Large intestine (tissue), 3 donors: ENCODE measurements at regions not wholly inside any gene's neighbourhood (a gene's known extent, or its start where the extent isn't known, plus 50 kb on each side); places are given as distances from the start of the nearest gene placed in this dataset.

Experiments
- DNase-seq, 2 donors: peaks; one replicate each; pipeline versions ENCODE4 v3.0.0 to v3.0.0-alpha.2; 2013
- H3K27ac ChIP-seq: one replicate; pipeline ENCODE4 v1.5.1; 2013; ENCODE audit warnings: low read length
- H3K27me3 ChIP-seq: 2 replicates; pipeline ENCODE4 v1.6.1; 2013; ENCODE audit warnings: low read length; ENCODE audit not compliant: control insufficient read depth, insufficient read depth
- H3K36me3 ChIP-seq: 2 replicates; pipeline ENCODE4 v1.6.1; 2013; ENCODE audit warnings: low read length; ENCODE audit not compliant: control insufficient read depth, insufficient read depth
- H3K4me1 ChIP-seq: one replicate; pipeline ENCODE4 v1.6.1; 2013; ENCODE audit warnings: low read length; ENCODE audit not compliant: control insufficient read depth, insufficient read depth
- H3K4me3 ChIP-seq: one replicate; pipeline ENCODE4 v1.5.1; 2013; ENCODE audit warnings: low read length
- H3K9me3 ChIP-seq: one replicate; pipeline ENCODE4 v1.6.1; 2013; ENCODE audit warnings: mild to moderate bottlenecking, low read depth, low read length, moderate library complexity; ENCODE audit not compliant: control insufficient read depth
- WGBS: methylation state at CpG from one replicate; pipeline ENCODE4 v1.1.5; 2013; ENCODE audit warnings: low lambda C conversion rate; ENCODE audit not compliant: insufficient coverage; 5-methylcytosine and 5-hydroxymethylcytosine counted together

DNA sequence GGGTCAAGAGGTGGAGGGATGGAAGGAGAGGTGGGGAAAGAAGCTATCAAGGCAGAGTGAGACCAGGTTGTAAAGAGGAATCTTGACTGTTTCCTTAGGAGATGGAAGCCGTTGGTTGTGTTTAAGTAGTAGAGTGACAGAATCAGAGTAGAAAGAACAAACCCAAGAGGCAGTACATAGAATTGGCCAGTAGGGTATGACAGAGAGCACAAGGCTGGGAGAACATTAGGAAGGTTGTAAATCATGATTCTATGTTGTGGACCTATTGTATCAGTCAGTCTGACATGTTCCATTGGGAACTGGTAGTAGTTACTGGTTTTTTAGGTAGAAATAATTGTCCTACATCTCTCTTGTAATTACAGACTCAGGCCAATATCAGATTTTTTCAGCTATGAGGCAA is 486.9 kb upstream of the USP24 start:
- no peaks in the 10 kb centered on the region for H3K36me3 ChIP-seq
- H3K4me3 ChIP-seq, result no peak overlapping the region
- no CpG with 5 or more reads among the region's 1 CpG for WGBS
- H3K9me3 ChIP-seq, result no peaks in the 10 kb centered on the region
- no peak overlapping the region for H3K27ac ChIP-seq
- DNase-seq, result peak in 1 of 2 donors; percentile 31
- no peaks in the 10 kb centered on the region for H3K27me3 ChIP-seq
- no peaks in the 10 kb centered on the region for H3K4me1 ChIP-seq

DNA sequence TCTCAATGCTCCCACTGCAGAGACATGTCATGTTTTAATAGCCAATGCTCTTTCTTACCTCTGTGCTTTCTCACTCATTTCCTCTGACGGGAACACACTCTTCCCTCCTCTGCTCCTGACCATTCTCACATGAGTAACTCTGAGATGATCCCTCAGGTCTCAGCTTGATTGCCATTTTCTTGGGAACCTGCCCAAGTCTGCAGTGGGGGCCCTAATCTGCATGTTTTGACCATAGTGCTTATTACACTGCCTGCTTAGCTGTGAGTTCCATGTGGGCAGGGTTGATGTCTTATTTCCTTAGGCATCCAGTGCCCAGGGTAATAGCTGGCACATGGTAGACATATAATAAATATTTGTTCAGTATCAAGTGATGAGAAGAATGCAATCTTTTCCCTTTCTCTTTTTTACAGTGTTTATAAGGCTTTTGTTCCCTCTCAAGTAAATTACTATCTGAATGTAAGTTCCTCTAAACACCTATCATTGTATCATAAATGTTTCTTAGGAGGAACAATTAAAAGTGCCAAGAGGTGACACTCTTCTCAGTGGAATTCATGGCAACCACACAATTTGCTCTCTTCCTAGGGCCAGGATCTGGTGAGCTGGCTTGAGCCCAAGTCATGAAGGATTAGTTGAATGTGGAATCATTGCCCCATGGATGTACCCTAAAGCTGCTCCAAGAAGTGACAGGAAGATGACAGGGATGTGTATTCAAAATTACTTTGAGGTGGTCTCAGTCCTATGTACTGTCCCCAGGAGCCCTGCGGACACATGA is 485.4 kb upstream of the USP24 start:
- no peaks in the 10 kb centered on the region for H3K27me3 ChIP-seq
- no peaks in the 10 kb centered on the region for H3K9me3 ChIP-seq
- H3K4me1 ChIP-seq, result no peaks in the 10 kb centered on the region
- 43% methylated on average over 1 of the region's 2 CpGs for WGBS
- no peak overlapping the region for H3K4me3 ChIP-seq
- no peak overlapping the region for H3K27ac ChIP-seq
- H3K36me3 ChIP-seq, result no peaks in the 10 kb centered on the region
- DNase-seq, result no peak

DNA sequence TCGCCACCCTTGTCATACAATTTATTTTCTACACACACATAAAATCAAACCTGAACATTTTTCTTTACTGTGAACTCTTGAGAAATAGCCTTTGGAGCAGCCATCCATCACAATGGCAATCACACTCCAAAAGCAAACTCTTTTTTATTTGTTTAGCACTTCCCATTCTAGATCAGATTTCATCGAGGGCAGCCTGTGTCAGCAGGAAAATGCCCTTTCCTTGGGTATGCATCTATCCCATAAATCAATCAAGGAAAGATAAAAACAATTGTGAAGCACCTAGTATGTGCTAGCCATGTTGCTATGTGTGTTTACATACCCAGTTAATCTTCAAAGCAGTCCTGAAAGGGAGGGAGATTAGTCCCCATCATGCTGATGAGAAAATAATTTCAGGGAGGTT is 484.1 kb upstream of the USP24 start:
- Histone ChIP-seq H3K27me3 (no peaks in the 10 kb centered on the region), H3K27ac (no peak overlapping the region), H3K9me3 (no peaks in the 10 kb centered on the region), H3K4me1 (peaks cover 9% of the 10 kb centered on the region), H3K4me3 (no peak overlapping the region), H3K36me3 (no peaks in the 10 kb centered on the region)
- 100% methylated on average over 1 of the region's 2 CpGs for WGBS
- no peak for DNase-seq

DNA sequence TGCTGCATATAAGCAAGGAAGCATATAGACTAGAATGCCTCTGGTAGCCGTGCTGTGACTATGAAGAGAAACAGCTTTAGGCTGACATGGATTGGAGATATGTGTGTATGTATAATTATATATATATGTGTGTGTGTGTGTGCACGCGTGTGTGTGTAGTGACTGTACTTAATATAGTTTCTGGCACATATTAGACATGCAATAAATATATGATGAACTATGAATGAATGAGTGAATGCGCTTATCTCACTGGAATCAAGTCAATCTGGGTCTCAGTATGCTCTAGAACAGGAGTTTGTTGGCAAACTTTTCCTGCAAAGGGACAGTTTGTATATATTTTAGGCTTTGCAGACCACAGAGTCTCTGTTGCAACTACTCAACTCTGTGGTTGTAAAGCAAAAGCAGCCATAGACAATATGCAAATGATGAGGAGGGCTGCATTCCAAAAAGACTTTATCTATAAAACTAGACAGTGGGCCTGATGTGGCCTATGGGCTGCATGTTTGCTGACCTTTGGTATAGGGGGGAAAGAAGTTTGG is 482.9 kb upstream of the USP24 start:
- no CpG with 5 or more reads among the region's 4 CpGs for WGBS
- Histone ChIP-seq H3K27me3 (no peaks in the 10 kb centered on the region), H3K27ac (no peak overlapping the region), H3K9me3 (no peaks in the 10 kb centered on the region), H3K36me3 (no peaks in the 10 kb centered on the region), H3K4me1 (peaks cover 18% of the 10 kb centered on the region), H3K4me3 (no peak overlapping the region)
- no peak for DNase-seq

DNA sequence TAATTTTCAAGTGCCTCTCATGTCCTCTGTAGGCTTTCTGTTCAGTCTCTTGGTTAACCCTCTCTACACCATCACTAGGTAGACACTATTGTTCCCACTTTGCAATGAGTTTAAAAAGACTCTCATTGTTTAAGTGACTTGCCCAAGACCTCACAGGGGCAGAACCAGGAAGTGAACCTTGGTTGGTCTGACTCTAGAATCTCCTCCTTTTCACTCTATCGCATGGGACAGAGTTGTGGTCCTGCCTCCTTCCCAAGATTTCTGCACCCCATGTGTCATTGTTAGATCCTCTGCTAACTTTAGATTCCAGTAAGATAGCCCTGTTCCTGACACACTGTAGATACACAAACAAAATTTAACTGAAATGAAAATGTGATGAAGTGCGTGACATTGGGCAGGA is 481.7 kb upstream of the USP24 start:
- DNase-seq, result no peak
- Histone ChIP-seq H3K36me3 (no peaks in the 10 kb centered on the region), H3K4me1 (peaks cover 18% of the 10 kb centered on the region), H3K27ac (no peak overlapping the region), H3K4me3 (no peak overlapping the region), H3K9me3 (no peaks in the 10 kb centered on the region), H3K27me3 (no peaks in the 10 kb centered on the region)
- no CpG with 5 or more reads among the region's 2 CpGs for WGBS

DNA sequence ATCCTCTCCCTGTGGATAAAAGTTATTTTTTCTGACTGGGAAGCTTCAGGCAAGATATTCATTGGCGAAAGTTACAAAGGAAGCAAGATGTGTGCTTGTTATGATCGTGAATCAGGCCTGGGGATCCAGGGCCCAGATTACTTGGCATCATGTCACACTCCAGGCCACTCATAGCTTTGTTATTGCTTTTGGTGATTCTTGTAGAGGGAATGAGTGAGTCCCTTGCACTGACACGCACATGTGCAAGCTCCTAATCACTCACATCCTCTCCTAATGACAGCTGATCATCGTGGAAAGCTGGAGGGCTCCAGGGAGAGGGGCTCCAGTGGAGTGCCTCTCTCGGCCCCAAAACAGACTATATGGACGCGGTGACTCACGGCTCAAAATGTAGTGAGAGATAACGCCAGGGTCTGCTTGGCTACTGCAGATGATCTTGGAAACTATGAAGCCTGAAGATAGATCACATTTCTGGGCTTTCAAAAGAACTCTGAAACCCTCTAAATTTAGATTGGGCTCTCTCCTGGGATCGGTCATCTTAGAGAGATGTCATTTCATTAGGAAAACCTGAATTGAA is 481.1 kb upstream of the USP24 start:
- Histone ChIP-seq H3K4me3 (no peak overlapping the region), H3K36me3 (no peaks in the 10 kb centered on the region), H3K4me1 (peaks cover 18% of the 10 kb centered on the region), H3K27ac (no peak overlapping the region), H3K27me3 (no peaks in the 10 kb centered on the region), H3K9me3 (no peaks in the 10 kb centered on the region)
- no CpG with 5 or more reads among the region's 10 CpGs for WGBS
- no peak for DNase-seq

DNA sequence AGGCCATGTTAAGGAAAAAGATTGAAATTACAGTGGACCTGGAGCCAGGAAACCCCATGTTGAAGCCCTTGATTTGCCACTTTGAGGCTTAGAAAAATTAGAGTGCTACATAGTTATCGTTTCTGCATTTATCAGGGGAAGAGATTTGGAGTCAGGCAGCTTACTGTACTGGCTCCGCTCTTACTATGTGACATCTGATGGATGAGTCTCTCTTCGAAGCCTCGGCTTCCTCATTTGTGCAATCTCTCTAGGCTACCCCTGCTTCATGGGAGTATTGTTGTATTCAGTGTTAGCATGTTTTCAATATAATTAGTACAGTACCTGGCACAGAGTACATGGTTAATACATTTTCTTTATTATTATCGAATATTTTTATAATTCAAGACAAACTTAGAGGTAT is 480.4 kb upstream of the USP24 start:
- H3K9me3 ChIP-seq, result no peaks in the 10 kb centered on the region
- no peaks in the 10 kb centered on the region for H3K36me3 ChIP-seq
- H3K4me1 ChIP-seq, result peaks cover 18% of the 10 kb centered on the region
- no peak overlapping the region for H3K27ac ChIP-seq
- no CpG with 5 or more reads among the region's 5 CpGs for WGBS
- H3K4me3 ChIP-seq, result no peak overlapping the region
- no peaks in the 10 kb centered on the region for H3K27me3 ChIP-seq
- DNase-seq, result no peak

DNA sequence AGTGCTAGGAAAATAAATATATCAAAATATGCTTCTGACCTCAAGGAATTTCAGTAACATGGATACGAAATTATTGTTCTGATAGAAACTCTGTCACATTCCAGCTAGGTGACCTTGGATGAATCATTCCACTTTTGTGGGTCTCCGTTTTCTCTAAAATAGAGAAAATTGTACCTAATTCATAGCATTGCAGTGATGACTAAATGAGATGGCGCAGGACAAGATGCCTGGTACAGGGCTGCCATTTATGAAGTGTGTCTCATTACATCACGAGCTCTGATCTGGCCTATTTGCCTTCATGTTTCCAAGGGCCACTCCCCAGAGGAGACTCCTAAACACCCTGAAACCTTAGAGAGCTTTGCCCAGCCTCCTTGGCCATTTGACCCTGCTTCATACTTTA is 480.0 kb upstream of the USP24 start:
- Histone ChIP-seq H3K27me3 (no peaks in the 10 kb centered on the region), H3K9me3 (no peaks in the 10 kb centered on the region), H3K4me3 (no peak overlapping the region), H3K27ac (peak overlapping the region; percentile 75), H3K4me1 (peaks cover 21% of the 10 kb centered on the region), H3K36me3 (no peaks in the 10 kb centered on the region)
- WGBS, result no CpG with 5 or more reads among the region's 4 CpGs
- no peak for DNase-seq

DNA sequence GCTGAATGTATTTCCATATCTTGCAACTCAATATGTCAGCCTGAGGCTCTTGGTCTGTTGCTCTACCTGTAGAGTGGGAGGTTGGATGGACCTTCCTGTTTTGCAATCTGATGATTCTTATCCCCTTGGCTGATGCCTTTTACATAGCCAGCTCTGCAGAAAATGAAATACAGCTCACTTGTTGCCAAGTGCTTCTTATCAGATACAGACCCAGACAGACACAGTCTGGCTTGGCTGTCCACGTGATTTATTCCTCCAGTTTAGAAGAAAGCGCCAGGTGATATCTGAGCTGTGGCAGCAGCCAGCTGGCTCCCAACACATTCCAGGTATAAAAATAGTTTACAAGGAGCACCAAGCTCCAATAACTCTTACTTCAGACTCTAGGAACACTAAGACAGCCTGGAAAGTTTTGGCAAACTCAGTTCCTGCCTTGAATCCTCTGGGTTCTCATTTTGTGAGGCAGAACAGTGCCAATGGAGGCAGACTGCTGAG is 479.2 kb upstream of the USP24 start:
- H3K9me3 ChIP-seq, result no peaks in the 10 kb centered on the region
- no peaks in the 10 kb centered on the region for H3K36me3 ChIP-seq
- peak overlapping the region; percentile 75 for H3K27ac ChIP-seq
- peaks cover 28% of the 10 kb centered on the region for H3K4me1 ChIP-seq
- WGBS, result no CpG with 5 or more reads among the region's 2 CpGs
- H3K4me3 ChIP-seq, result no peak overlapping the region
- DNase-seq, result peak; percentile 84 to 88
- H3K27me3 ChIP-seq, result no peaks in the 10 kb centered on the region

DNA sequence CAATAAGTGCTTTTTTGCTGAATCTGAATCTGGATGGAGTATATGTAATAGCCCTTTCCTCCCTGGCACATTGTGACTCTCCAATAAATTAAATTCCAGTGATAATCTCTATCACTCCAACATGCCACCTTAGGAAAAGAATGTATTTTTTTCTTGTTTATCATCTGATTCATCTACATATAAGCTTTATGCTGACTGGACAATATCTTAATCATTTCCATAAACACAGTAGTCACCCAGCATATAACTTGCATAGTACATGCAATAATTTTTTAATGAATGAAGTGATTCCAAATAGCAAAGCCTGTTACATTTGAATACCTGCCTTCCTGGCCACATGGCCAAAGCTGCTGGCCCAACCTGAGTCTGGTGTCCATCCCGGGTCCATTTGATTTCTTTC is 477.6 kb upstream of the USP24 start:
- no CpG with 5 or more reads among the region's 1 CpG for WGBS
- H3K9me3 ChIP-seq, result no peaks in the 10 kb centered on the region

More for the DNA sequence above, 477.6 kb upstream of the USP24 start:
- no peak for DNase-seq
- Histone ChIP-seq H3K4me3 (no peak overlapping the region), H3K27ac (no peak overlapping the region), H3K36me3 (no peaks in the 10 kb centered on the region), H3K4me1 (peaks cover 29% of the 10 kb centered on the region), H3K27me3 (no peaks in the 10 kb centered on the region)
